Thyroid gland (tissue), 4 donors: ENCODE measurements at regions not wholly inside any gene's neighbourhood (a gene's known extent, or its start where the extent isn't known, plus 50 kb on each side); places are given as distances from the start of the nearest gene placed in this dataset.

Experiments
- DNase-seq, 2 donors: peaks; one replicate each; pipeline ENCODE4 v3.0.0-alpha.2; 2019
- H3K27ac ChIP-seq, 3 donors: fragments of 200-600 bp; sonication (generic); 1 replicate in 2 of 3; 2 replicates in 1 of 3; pipeline ENCODE4 v1.5.1; 2016 to 2019; ENCODE audit warnings: mild to moderate bottlenecking in 1 of 3, moderate library complexity in 1 of 3
- H3K27me3 ChIP-seq: fragments of 200-600 bp; sonication (generic); one replicate; pipeline ENCODE4 v1.5.1; 2019
- H3K36me3 ChIP-seq, 2 donors: fragments of 200-600 bp; sonication (generic); one replicate each; pipeline ENCODE4 v1.5.1; 2016 to 2019
- H3K4me1 ChIP-seq, 2 donors: fragments of 200-600 bp; sonication (generic); one replicate each; pipeline ENCODE4 v1.5.1; 2017 to 2019
- H3K4me3 ChIP-seq, 3 donors: fragments of 200-600 bp; sonication (generic); replicated peaks in 1 of 3; 1 replicate in 2 of 3; 2 replicates in 1 of 3; pipeline ENCODE4 v1.5.1; 2016; ENCODE audit warnings: mild to moderate bottlenecking in 1 of 3
- H3K9me3 ChIP-seq: fragments of 200-600 bp; sonication (generic); one replicate; pipeline ENCODE4 v1.5.1; 2017
- POLR2A ChIP-seq, 2 donors: fragments of 450-650 bp; IDR thresholded peaks; one replicate each; pipeline ENCODE4 v1.6.1; 2017; ENCODE audit warnings: antibody characterized with exemption in 2 of 2, mild to moderate bottlenecking in 2 of 2, moderate library complexity in 1 of 2
- WGBS, 2 donors: methylation state at CpG; one replicate each; pipeline ENCODE4 v1.1.5; 2017; 5-methylcytosine and 5-hydroxymethylcytosine counted together
- intact Hi-C: fragments of 100-400 bp; cut with DNase I; formaldehyde crosslinking; loops from one replicate; pipeline ENCODE4 v1.15.1; 2023
- TF ChIP-seq, protein P1 (sequence below), 6 experiments: fragments of 200-600 bp in 3 of 6; fragments of 450-650 bp in 3 of 6; sonication (generic) in 3 of 6; IDR thresholded peaks; one replicate each; pipeline ENCODE4 v1.5.1; 2016 to 2019; ENCODE audit warnings: antibody characterized with exemption in 6 of 6, mild to moderate bottlenecking in 2 of 6, inconsistent platforms in 1 of 6, moderate library complexity in 1 of 6

DNA sequence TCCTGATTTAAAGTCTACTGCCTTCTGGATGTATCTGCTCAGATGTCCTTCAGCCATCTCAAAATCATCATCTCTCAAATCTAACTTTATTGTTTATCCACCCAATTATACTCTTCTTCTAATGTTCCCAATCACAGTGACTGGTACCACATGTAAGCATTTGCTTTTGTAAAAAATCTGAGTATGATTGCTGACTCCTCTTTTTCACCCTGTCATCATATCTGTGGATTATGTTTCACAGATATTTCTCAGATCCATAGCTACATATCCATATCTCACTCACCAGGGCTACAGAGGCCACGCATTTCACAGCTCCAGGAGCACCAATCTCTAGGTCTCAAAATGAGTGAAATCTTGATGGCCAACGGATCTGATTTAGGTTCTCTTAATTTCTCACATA, 76.1 kb downstream of the DHRS2 start:
- H3K27ac ChIP-seq: no peak overlapping the region
- H3K4me3 ChIP-seq: no peak overlapping the region
- intact Hi-C loops: no loop called here
- no peak for DNase-seq
- 67 to 83% methylated on average over 2 of the region's 2 CpGs for WGBS, 2 donors
- no peaks in the 10 kb centered on the region for H3K4me1 ChIP-seq
- no peaks in the 10 kb centered on the region for H3K9me3 ChIP-seq
- no peaks in the 10 kb centered on the region for H3K27me3 ChIP-seq
- no peaks in the 10 kb centered on the region for H3K36me3 ChIP-seq
- TF ChIP-seq, protein P1, sequence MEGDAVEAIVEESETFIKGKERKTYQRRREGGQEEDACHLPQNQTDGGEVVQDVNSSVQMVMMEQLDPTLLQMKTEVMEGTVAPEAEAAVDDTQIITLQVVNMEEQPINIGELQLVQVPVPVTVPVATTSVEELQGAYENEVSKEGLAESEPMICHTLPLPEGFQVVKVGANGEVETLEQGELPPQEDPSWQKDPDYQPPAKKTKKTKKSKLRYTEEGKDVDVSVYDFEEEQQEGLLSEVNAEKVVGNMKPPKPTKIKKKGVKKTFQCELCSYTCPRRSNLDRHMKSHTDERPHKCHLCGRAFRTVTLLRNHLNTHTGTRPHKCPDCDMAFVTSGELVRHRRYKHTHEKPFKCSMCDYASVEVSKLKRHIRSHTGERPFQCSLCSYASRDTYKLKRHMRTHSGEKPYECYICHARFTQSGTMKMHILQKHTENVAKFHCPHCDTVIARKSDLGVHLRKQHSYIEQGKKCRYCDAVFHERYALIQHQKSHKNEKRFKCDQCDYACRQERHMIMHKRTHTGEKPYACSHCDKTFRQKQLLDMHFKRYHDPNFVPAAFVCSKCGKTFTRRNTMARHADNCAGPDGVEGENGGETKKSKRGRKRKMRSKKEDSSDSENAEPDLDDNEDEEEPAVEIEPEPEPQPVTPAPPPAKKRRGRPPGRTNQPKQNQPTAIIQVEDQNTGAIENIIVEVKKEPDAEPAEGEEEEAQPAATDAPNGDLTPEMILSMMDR (IDR thresholded peaks at IDR 0.05): no peak
- TF ChIP-seq POLR2A (IDR thresholded peaks at IDR 0.05): no peak

DNA sequence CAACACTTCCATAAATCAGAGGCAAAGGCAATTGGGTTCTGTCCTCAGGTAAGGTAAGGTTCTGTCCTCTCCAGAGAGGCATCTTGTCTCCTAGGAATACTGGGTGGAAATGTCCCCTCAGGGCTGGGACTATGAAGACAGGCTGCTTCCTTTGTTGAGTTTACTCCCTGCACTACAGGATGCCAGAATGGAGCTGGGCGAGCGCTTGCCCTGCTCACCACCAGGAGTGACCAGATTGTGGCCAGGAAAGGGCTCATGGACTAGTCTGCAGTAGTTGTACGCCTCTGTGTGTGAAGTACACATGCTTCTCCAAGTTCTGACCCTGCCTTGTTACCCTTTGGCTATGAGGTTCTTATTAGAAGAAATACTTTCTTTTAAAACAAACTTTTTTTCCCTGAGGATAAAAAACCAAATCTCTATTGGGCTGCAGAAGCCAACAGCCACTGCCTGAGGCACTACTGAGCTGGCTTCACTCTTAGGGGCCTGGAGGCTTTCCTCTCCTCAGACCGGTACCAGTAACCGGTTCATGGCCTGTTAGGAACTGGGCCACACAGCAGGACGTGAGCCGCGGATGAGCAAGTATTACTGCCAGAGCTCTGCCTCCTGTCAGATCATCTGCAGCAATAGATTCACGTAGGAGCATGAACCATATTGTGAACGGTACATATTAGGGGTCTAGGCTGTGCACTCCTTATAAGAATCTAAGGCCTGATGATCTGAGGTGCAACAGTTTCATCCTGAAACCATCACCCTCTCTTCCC, 83.2 kb downstream of the DHRS2 start:
- intact Hi-C loops: no loop called here
- no peak for TF ChIP-seq POLR2A (IDR thresholded peaks at IDR 0.05)
- TF ChIP-seq, protein P1 (IDR thresholded peaks at IDR 0.05): no peak
- 81 to 89% methylated on average over 9 to 10 of the region's 10 CpGs for WGBS, 2 donors
- DNase-seq: no peak
- Histone ChIP-seq H3K27ac (no peak overlapping the region), H3K4me1 (no peaks in the 10 kb centered on the region), H3K36me3 (no peaks in the 10 kb centered on the region), H3K27me3 (no peaks in the 10 kb centered on the region), H3K4me3 (no peak overlapping the region), H3K9me3 (no peaks in the 10 kb centered on the region)

DNA sequence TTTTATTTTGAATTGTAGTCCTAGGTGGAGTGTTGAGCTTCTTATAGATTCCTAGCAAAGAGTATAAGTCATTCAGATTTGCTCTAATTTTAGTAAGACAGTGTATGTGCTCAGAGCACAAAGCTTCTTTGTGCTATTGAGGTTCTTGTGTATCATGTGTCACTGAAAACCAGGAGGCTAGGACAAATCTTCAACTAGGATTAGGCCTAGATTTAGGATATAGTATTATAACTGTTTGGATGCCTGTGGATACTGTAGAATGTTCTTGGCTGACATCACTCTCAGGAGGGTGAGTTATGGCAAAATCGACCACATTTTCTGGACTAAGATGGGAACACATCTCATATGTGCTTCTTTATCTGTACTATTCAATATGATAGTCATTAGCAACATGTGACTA, 86.5 kb downstream of the DHRS2 start:
- Histone ChIP-seq H3K27ac (no peak overlapping the region), H3K36me3 (no peaks in the 10 kb centered on the region), H3K4me3 (no peak overlapping the region), H3K27me3 (no peaks in the 10 kb centered on the region), H3K4me1 (no peaks in the 10 kb centered on the region), H3K9me3 (no peaks in the 10 kb centered on the region)
- WGBS, 2 donors: 56 to 58% methylated on average over 1 of the region's 1 CpG
- intact Hi-C loops: no loop called here
- TF ChIP-seq, protein P1 (IDR thresholded peaks at IDR 0.05): no peak
- no peak for TF ChIP-seq POLR2A (IDR thresholded peaks at IDR 0.05)
- no peak for DNase-seq

DNA sequence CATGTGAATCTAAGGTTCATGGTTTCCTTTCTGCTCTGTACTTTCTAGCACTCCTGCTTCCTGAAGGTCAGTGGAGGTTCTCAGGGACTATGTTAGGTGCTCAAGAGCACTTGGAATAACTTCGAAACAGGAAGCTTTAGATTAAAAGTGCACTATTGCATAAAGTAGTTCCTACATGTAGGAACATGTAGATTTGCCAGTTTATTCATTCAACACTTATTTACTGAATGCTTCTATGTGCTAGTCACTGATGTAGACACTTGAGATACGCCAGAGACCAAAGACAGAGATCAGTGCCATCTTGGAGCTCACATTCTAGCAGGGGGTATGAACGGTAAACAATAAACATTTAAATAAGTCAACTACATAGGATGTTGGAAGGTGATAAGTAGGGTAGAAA, 87.7 kb downstream of the DHRS2 start:
- H3K4me1 ChIP-seq: no peaks in the 10 kb centered on the region
- no peak overlapping the region for H3K4me3 ChIP-seq
- no peak for TF ChIP-seq POLR2A (IDR thresholded peaks at IDR 0.05)
- TF ChIP-seq, protein P1 (IDR thresholded peaks at IDR 0.05): no peak
- intact Hi-C loops: no loop called here
- WGBS, 2 donors: 71 to 79% methylated on average over 3 of the region's 3 CpGs
- H3K9me3 ChIP-seq: no peaks in the 10 kb centered on the region
- H3K36me3 ChIP-seq: no peaks in the 10 kb centered on the region
- H3K27me3 ChIP-seq: no peaks in the 10 kb centered on the region
- H3K27ac ChIP-seq: no peak overlapping the region
- DNase-seq: no peak

DNA sequence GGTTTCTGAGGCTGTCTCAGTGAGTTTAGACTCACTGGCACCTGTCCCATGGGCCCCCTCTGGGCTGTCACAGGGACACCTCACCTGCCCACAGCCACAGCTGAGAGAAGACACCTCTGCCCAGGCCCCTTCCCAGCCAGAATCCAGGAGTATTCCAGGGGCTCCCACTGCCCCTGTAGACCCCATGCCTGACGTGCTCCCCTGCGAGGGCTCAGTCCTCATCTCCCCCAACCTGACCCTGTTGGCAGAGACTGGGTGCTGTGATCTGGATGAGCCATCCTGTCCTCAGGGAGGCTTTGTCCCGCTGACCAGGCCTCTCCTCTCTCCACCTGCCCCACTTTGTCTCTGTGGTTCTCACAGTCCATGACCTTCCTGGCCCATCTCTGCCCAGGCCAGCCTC, 89.4 kb downstream of the DHRS2 start:
- WGBS, 2 donors: 80 to 97% methylated on average over 3 of the region's 3 CpGs
- H3K27ac ChIP-seq: no peak overlapping the region
- intact Hi-C loops: loop anchor here (5.0 kb wide), 1 partner anchor 187 kb away; no protein-coding TSS in a partner anchor

More for the DNA sequence above, 89.4 kb downstream of the DHRS2 start:
- no peak for DNase-seq
- TF ChIP-seq, protein P1 (IDR thresholded peaks at IDR 0.05): no peak
- TF ChIP-seq POLR2A (IDR thresholded peaks at IDR 0.05): no peak
- Histone ChIP-seq H3K4me3 (no peak overlapping the region), H3K27me3 (no peaks in the 10 kb centered on the region), H3K4me1 (no peaks in the 10 kb centered on the region), H3K36me3 (no peaks in the 10 kb centered on the region), H3K9me3 (no peaks in the 10 kb centered on the region)
